Muscle of leg (tissue), 3 donors: ENCODE measurements at regions not wholly inside any gene's neighbourhood (a gene's known extent, or its start where the extent isn't known, plus 50 kb on each side); places are given as distances from the start of the nearest gene placed in this dataset.
A peak's percentile ranks its signal among the peaks of the same experiment; 100 is the strongest.

Source experiments
- DNase-seq: peaks from one replicate; pipeline ENCODE4 v3.0.0; 2013
- H3K27ac ChIP-seq: one replicate; pipeline ENCODE4 v1.5.1; 2013; ENCODE audit warnings: mild to moderate bottlenecking, low read length, control low read depth
- H3K27me3 ChIP-seq: one replicate; pipeline ENCODE4 v1.6.1; 2013; ENCODE audit warnings: low read length; ENCODE audit not compliant: control insufficient read depth, insufficient read depth
- H3K36me3 ChIP-seq: one replicate; pipeline ENCODE4 v1.6.1; 2013; ENCODE audit warnings: low read length; ENCODE audit not compliant: control insufficient read depth, insufficient read depth
- H3K4me1 ChIP-seq: one replicate; pipeline ENCODE4 v1.6.1; 2013; ENCODE audit warnings: low read length; ENCODE audit not compliant: control insufficient read depth, insufficient read depth
- H3K4me3 ChIP-seq: one replicate; pipeline ENCODE4 v1.5.1; 2013; ENCODE audit warnings: low read length, control low read depth
- H3K9me3 ChIP-seq: replicated peaks from 2 replicates; pipeline ENCODE4 v1.6.1; 2013; ENCODE audit warnings: low read depth, low read length; ENCODE audit not compliant: control insufficient read depth
- WGBS: methylation state at CpG from one replicate; pipeline ENCODE4 v1.1.5; 2013; ENCODE audit warnings: missing lambda C conversion rate; ENCODE audit not compliant: insufficient coverage; 5-methylcytosine and 5-hydroxymethylcytosine counted together

DNA sequence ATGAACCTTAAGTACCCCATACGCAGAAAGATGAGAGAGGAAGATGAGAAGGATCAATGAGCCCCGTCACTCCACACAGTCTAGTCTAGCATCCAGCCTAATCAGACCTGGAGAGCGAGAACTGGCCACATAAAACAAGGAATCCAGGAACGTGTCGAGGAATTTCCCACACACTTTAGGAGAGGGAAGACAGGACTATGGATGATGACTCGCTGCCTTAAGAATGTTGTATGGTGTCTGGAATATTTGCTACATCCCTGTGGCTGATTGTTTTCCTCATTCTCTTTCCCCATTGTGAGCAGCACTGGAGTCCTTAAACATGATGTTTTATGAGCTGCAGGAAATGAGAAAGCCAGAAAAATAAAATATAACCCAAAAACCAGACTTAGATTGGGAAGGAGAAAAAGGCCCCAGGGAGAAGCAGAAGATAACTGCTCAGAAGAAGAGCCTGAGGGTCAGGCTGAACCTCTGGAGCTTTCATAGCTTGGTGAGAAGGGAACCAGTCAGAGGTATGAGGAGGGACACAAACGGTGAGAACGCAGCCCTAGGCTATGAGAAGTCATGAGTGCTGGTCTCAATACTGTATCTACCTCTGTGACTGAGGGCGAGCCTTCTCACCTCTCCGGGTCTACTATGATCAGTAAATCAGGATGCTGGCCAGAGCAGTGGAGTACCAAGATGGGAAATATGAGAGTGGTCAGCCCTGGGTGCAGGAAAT lies 139.5 kb upstream of the NOCT start:
- peaks cover 8% of the 10 kb centered on the region for H3K4me1 ChIP-seq
- DNase-seq, result peak; percentile 60
- peaks cover 5% of the 10 kb centered on the region for H3K9me3 ChIP-seq
- no peak overlapping the region for H3K27ac ChIP-seq
- no CpG with 5 or more reads among the region's 10 CpGs for WGBS
- H3K27me3 ChIP-seq, result no peaks in the 10 kb centered on the region
- H3K36me3 ChIP-seq, result no peaks in the 10 kb centered on the region
- no peak overlapping the region for H3K4me3 ChIP-seq

DNA sequence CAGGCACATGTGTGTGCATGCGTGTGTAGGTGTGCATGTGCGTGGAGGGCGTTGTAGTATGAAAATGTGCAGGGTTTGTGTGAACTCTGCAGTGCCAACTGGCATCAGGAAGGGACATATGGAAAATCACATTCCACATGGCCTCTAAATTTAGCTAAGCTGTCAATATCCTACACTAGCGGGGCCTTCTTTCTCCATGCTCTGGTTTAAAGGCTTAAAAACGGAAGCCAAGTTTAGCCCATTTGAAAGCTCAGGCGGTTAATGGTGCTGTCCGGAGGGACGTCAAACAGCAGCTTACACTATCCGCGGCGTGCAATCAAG lies 144.1 kb upstream of the NOCT start:
- H3K36me3 ChIP-seq, result no peaks in the 10 kb centered on the region
- DNase-seq, result peak; percentile 29
- H3K4me3 ChIP-seq, result no peak overlapping the region
- WGBS, result 37% methylated on average over 9 of the region's 11 CpGs
- H3K27ac ChIP-seq, result no peak overlapping the region
- H3K27me3 ChIP-seq, result no peaks in the 10 kb centered on the region
- peaks cover 13% of the 10 kb centered on the region for H3K4me1 ChIP-seq
- H3K9me3 ChIP-seq, result no peaks in the 10 kb centered on the region

DNA sequence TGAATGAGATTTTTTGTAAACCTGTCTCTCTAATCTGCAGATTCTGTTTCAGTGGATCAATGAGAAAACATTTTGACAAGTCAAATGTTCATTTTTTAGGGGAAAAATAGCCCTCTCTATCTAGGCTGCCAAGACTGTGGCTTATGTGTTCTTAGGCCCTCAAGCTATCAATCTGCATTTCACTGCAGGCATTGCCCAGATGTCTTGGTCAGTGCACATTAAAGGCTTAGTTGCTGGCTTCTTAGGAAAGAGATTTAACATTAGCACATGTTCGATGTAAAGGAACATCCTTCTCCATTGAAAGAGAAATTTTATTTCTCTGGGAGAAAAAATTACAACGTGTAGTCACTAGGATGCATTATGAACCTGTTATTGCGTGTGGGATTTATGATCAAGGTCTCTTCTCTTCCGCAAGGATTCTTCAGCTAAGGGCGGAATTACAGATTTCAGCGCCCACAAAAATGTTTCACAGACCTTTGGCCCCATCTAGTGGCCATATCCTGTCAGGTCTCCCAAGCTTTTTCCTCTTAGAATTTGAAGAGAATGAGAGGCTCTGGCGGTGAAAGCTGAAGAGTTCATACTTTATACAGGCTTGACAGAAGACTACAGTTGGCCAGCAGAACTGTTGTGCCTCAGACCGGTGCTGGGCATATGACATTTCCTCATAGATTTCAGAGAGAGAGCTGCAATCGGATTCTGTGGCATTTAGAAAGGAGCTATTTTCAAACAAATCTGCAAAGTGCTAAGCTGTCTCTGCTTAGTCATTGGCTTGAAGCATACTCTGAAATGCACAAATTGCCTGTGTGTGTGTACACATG lies 144.6 kb upstream of the NOCT start:
- peak; percentile 91 for DNase-seq
- H3K27me3 ChIP-seq, result no peaks in the 10 kb centered on the region
- WGBS, result 15% methylated on average over 3 of the region's 9 CpGs
- H3K4me3 ChIP-seq, result no peak overlapping the region
- H3K27ac ChIP-seq, result no peak overlapping the region
- H3K36me3 ChIP-seq, result no peaks in the 10 kb centered on the region
- peaks cover 13% of the 10 kb centered on the region for H3K4me1 ChIP-seq
- no peaks in the 10 kb centered on the region for H3K9me3 ChIP-seq

DNA sequence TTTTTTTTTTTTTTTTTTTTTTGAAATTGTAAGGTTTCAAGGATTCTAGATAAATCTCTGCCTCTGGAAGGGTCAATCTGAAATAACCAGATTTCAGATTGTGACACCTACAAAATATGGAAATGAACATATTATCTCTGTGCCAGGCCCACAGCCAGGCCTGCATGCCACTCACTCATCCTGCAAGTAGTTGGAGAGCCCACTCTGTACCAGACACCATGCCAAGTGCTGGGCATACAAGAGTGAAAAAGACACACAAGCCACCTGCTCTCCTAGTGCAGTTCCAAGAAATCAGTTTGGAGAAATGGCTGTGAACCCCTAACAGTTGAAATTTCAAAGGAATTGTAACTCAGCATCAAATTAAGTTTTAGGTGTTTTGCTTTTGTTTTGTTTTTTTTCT lies 145.9 kb upstream of the NOCT start:
- DNase-seq, result peak; percentile 42
- Histone ChIP-seq H3K27ac (no peak overlapping the region), H3K4me3 (no peak overlapping the region), H3K9me3 (no peaks in the 10 kb centered on the region), H3K27me3 (no peaks in the 10 kb centered on the region), H3K36me3 (no peaks in the 10 kb centered on the region), H3K4me1 (peaks cover 13% of the 10 kb centered on the region)

DNA sequence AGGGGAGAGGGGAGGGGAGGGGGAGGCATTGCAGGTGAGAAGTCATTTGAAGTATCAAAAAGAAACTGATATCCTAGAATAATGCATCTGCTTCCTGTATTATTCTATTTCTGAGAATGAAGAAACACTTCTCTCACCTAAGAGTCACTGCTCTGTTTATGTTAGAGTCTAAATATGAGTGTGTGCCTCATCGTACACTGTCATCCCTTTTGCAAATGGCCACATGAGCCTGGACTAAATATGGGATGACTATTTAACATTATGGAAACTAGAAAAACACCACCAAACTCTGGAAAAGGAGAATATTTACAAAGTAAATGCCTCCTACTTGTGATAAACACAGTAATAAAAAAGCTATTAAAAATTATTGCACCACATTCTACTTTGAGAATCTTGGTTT lies 146.4 kb upstream of the NOCT start:
- Histone ChIP-seq H3K9me3 (no peaks in the 10 kb centered on the region), H3K36me3 (no peaks in the 10 kb centered on the region), H3K27me3 (no peaks in the 10 kb centered on the region), H3K4me1 (peaks cover 13% of the 10 kb centered on the region), H3K4me3 (no peak overlapping the region), H3K27ac (no peak overlapping the region)
- no peak for DNase-seq
- no CpG with 5 or more reads among the region's 1 CpG for whole genome bisulfite sequencing

GRCh38 chr4:138868562-138868961 lies 147.0 kb upstream of the NOCT start:
- Histone ChIP-seq H3K27me3 (no peaks in the 10 kb centered on the region), H3K4me3 (no peak overlapping the region), H3K27ac (no peak overlapping the region), H3K9me3 (no peaks in the 10 kb centered on the region), H3K4me1 (peaks cover 13% of the 10 kb centered on the region), H3K36me3 (no peaks in the 10 kb centered on the region)
- no peak for DNase-seq
- WGBS, result 43% methylated on average over 2 of the region's 3 CpGs

DNA sequence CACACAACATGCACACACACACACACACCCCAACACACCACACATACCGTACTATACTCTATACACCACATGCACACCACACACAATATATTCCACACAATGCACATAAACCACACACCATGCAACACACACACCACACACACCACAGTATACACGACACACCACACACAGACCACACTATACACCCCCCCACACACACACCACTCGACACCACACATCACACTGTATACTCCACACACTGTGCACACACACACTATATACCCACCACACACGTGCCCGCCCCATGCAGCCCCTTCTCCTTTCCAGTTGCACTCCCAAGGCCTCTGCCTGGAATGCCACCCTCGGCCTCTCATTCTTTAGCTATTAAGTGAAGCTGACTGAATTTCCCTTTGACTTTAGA lies 148.2 kb upstream of the NOCT start:
- no peak for DNase-seq
- no peaks in the 10 kb centered on the region for H3K9me3 ChIP-seq
- 91% methylated on average over 6 of the region's 6 CpGs for WGBS
- no peaks in the 10 kb centered on the region for H3K27me3 ChIP-seq
- H3K36me3 ChIP-seq, result no peaks in the 10 kb centered on the region
- H3K4me1 ChIP-seq, result peaks cover 13% of the 10 kb centered on the region
- no peak overlapping the region for H3K4me3 ChIP-seq
- no peak overlapping the region for H3K27ac ChIP-seq

GRCh38 chr4:138866314-138866713 lies 149.3 kb upstream of the NOCT start:
- WGBS, result no CpG with 5 or more reads among the region's 2 CpGs
- H3K27me3 ChIP-seq, result no peaks in the 10 kb centered on the region

GRCh38 chr4:138865765-138866164 lies 149.8 kb upstream of the NOCT start:
- Histone ChIP-seq H3K4me1 (peaks cover 5% of the 10 kb centered on the region), H3K27ac (no peak overlapping the region), H3K4me3 (no peak overlapping the region), H3K27me3 (no peaks in the 10 kb centered on the region), H3K36me3 (no peaks in the 10 kb centered on the region), H3K9me3 (no peaks in the 10 kb centered on the region)
- DNase-seq, result no peak
- no CpG with 5 or more reads among the region's 8 CpGs for WGBS

More at GRCh38 chr4:138866314-138866713, 149.3 kb upstream of the NOCT start:
- Histone ChIP-seq H3K27ac (no peak overlapping the region), H3K4me1 (peaks cover 7% of the 10 kb centered on the region), H3K4me3 (no peak overlapping the region), H3K9me3 (no peaks in the 10 kb centered on the region), H3K36me3 (no peaks in the 10 kb centered on the region)
- no peak for DNase-seq

GRCh38 chr4:138864961-138865720 lies 150.4 kb upstream of the NOCT start:
- Histone ChIP-seq H3K9me3 (no peaks in the 10 kb centered on the region), H3K4me3 (no peak overlapping the region), H3K27me3 (no peaks in the 10 kb centered on the region), H3K27ac (no peak overlapping the region), H3K36me3 (no peaks in the 10 kb centered on the region), H3K4me1 (peaks cover 4% of the 10 kb centered on the region)
- 87% methylated on average over 2 of the region's 10 CpGs for WGBS
- DNase-seq, result no peak
